ENCODE measurements at regions not wholly inside any gene's neighbourhood (a gene's known extent, or its start where the extent isn't known, plus 50 kb on each side); places are given as distances from the start of the nearest gene placed in this dataset.

GRCh38 chr3:147866561-147866960 lies 457.4 kb downstream of the ZIC1 start:
- no peak for DNase-seq

GRCh38 chr3:147872568-147872967 lies 463.4 kb downstream of the ZIC1 start:
- DNase-seq, result no peak

GRCh38 chr3:147875498-147875897 lies 466.3 kb downstream of the ZIC1 start:
- no peak for DNase-seq

- DNase-seq, result no peak
Measured at GRCh38 chr3:147881933-147882332, 472.8 kb downstream of the ZIC1 start.

- DNase-seq, result no peak
Measured at GRCh38 chr3:147886879-147887278, 477.7 kb downstream of the ZIC1 start.

- DNase-seq, result no peak
Measured at GRCh38 chr3:147887797-147888196, 478.6 kb downstream of the ZIC1 start.

GRCh38 chr3:147890114-147890513 lies 480.9 kb downstream of the ZIC1 start:
- DNase-seq, result no peak

- no peak for DNase-seq
Measured at GRCh38 chr3:147895509-147895908, 486.3 kb downstream of the ZIC1 start.

- no peak for DNase-seq
Measured at GRCh38 chr3:147900851-147901250, 491.7 kb downstream of the ZIC1 start.

- no peak for DNase-seq
Measured at GRCh38 chr3:147903026-147903425, 493.9 kb downstream of the ZIC1 start.

- no peak for DNase-seq
Measured at GRCh38 chr3:147904421-147904820, 495.3 kb downstream of the ZIC1 start.

GRCh38 chr3:147906285-147906684 lies 497.1 kb downstream of the ZIC1 start:
- DNase-seq, result no peak

GRCh38 chr3:147914532-147914931 lies 505.4 kb downstream of the ZIC1 start:
- DNase-seq, result no peak

- DNase-seq, result no peak
Measured at GRCh38 chr3:147915057-147915456, 505.9 kb downstream of the ZIC1 start.

- DNase-seq, result no peak
Measured at GRCh38 chr3:147919496-147919895, 510.3 kb downstream of the ZIC1 start.

- no peak for DNase-seq
Measured at GRCh38 chr3:147921051-147921450, 511.9 kb downstream of the ZIC1 start.

GRCh38 chr3:147924755-147925154 lies 515.6 kb downstream of the ZIC1 start:
- DNase-seq, result no peak

- no peak for DNase-seq
Measured at GRCh38 chr3:147925272-147925671, 516.1 kb downstream of the ZIC1 start.

- DNase-seq, result no peak
Measured at GRCh38 chr3:147930232-147930807, 521.2 kb downstream of the ZIC1 start.

- DNase-seq, result no peak
Measured at GRCh38 chr3:147934451-147935180, 525.5 kb downstream of the ZIC1 start.

- DNase-seq, result no peak
Measured at GRCh38 chr3:147937341-147937740, 528.2 kb downstream of the ZIC1 start.

- no peak for DNase-seq
Measured at GRCh38 chr3:147937891-147938290, 528.7 kb downstream of the ZIC1 start.

GRCh38 chr3:147939425-147939824 lies 530.3 kb downstream of the ZIC1 start:
- DNase-seq, result no peak

GRCh38 chr3:147939839-147940238 lies 530.7 kb downstream of the ZIC1 start:
- no peak for DNase-seq
